GM21447 (cell line): ENCODE measurements at regions not wholly inside any gene's neighbourhood (a gene's known extent, or its start where the extent isn't known, plus 50 kb on each side); places are given as distances from the start of the nearest gene placed in this dataset.
"Not testable (repeated sequence)": the region's sequence is repeated elsewhere in the genome, so short reads cannot be mapped to it uniquely, and the experiment has no call there.

Experiments used
- ATAC-seq: cut with Tn5 transposase; IDR thresholded peaks from one replicate; pipeline ENCODE4 v1.9.1; 2021; ENCODE audit not compliant: unreplicated experiment

DNA sequence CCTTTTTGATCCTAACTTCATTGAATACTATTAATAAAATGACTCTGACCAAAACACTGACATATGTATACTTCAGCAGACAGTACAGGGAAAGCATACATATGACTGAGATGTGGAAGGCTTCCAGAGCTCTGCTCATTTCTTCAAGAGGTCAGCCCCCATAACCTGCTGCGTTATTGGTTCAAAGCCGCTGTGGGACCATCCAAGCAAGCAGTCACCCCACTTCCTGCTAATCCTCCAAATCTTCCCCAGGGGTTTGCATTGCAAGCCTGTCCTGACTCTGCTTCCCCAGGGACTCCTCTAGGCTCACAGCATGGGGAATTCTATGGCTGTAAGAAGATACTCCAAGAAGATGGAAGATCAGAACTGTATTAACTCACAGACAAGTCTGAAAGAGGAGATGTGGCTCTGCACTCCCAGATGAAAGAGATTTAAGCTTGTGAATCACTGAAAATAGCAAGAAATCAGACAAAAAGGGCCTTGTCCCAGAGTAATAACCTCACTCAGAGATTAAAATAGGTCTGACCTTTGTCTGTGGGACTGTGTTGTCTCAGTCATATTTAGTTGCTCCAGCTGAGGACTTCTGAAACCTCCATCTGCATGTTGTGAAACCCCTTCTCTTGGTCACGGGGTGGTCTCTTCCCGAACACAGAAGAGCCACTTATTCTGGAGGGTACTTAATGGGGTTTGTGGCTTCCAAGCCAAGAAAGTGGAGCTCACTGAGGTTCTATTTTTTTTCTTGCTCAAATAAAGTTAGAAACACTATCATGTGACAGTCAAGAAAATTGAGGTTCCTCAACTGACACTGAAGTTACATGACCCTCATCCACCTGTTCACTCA lies 101.5 kb upstream of the MARCKS start:
- ATAC-seq: peak; percentile 86

DNA sequence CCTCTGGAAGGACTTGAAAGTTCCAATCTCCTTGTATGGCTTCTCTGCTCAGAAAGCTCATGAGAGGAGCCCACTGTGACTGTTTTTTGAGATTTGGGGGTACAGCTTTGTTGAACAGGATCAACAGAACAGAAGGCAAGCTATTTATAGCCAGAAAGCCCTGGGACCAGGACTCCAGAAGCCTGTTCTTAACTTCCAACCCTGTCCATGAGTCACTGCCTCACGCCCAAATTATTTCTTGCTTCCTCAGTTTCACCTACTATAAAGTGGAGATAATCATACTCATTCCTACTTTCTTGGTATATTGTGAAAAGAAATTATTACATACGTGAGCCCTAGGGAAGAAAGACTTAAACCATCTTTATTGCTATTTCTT lies 100.9 kb upstream of the MARCKS start:
- no peak for ATAC-seq

DNA sequence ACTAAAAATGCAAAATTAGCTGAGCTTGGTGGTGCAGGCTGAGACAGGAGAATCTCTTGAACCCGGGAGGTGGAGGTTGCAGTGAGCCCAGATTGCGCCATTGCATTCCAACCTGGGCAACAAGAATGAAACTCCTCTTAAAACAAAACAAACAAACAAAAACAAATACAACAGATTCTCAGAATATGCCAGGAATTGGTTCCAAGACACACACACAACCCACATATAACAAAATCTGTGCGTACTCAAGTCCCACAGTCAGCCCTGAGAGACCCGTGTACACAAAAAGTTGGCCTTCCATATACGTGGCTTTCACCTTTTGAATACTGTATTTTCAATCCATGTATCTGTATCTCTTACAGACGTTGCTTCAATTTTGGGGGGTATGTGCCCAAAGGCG lies 98.9 kb upstream of the MARCKS start:
- no peak for ATAC-seq

DNA sequence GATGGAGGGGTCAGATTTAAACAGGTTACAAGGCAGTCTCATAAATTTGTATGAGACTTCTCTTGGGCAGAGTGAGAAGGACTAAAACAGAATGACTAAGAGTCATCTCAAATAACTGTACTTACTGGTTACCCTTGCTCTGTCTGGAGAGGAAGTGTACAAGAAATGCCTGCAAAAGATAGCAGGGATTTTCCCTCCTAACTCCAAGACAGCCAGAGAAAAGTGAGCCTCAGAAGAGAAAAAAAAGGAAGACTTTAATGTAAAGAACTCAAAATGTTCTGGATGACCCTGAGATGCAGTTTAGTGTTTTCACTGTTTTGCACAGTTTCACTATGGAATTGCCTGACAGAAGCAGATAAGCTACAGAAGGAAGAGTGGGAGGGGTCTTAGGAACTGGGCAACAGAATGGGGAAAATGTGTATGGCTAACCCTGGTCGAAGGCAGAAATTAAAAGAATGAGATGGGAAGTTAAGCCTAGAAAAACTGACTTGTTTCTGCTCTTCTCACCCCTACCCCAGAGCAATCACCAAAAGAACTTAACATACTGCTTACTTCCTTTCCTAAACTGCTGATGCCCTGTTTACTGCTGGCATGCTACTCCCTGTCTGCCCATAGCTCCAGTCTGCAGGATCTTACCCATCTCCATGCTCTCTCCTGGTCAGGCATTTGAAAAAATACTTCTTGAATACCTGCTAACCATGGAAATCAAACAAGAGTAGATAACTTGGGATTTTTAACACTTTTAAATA lies 98.1 kb upstream of the MARCKS start:
- peak; percentile 18 for ATAC-seq

DNA sequence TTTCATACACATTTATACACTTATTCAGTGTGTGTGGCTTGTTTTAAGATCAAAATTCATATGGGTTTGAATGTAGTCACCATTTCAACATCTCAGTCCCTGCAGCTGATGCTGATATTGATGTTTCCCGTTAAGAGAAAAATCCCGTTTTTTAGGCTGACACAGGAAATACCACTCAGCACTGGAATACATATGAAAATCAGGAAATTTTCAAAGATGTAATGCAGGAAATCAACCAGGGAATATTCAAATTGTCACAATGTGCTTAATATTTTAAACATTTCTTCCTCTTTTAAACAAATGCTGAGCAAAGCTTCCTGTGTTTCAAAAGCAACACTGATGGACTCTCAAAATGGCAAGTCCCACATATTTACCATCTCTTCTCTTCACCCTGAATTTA lies 94.5 kb upstream of the MARCKS start:
- no peak for ATAC-seq

DNA sequence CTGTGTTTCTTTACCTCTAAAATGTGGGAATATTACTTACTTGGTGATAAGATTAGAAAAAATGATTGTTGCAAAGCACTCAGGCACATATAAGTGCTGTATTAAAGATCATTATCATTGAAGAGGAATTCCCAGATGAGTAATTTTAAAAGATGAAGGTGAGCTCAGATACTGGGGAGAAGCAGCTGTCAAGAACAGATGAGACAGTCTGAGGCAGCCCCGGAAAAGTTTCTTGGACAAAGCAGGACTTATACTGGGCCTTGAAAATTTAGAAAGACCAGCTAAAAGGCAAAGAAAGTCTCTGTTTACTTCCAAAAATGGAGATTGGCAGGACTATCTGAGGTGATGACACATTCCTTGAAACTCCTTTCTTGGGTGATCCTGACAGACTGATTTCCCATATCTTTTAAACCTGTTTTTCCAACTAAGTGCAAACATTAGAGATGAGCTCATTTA lies 93.8 kb upstream of the MARCKS start:
- ATAC-seq: peak; percentile 15

DNA sequence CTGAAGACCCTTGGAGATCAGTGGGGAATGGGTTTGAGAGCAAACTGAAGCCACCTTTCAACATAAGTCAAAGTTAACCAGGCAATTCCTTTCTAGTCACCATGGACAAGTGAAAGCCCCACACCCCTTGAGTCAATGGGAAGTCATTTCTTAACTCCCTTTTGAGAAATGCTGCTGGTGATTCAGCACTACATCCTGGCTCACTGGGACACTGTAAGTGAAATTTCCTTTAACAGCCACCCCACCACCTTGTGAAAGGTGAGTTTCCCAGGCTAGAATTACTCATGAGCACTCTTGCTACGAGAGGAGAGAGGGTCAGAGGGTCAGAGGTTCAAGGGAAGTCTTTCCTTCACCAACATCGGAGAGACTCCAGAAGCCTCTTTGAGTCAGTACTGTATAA lies 93.3 kb upstream of the MARCKS start:
- peak; percentile 79 for ATAC-seq

DNA sequence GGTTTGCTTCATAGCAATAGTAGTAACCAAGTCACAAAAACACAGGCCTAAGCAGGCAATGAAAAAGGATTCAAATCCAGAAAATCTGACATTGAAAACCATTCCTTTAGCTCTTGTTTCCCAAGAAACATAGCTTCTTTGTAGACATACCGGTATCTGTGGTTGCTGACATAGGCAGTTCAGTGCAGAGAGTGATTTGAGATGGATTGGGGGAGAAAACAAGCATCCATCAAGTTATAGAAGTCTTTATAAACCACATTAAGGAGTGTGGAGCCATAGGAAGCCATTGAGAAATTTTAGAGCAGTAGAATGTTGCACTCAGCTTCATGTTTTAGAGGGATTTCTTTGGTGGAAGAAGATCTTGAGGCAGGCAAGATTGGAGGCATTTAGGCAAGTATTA lies 91.2 kb upstream of the MARCKS start:
- no peak for ATAC-seq

DNA sequence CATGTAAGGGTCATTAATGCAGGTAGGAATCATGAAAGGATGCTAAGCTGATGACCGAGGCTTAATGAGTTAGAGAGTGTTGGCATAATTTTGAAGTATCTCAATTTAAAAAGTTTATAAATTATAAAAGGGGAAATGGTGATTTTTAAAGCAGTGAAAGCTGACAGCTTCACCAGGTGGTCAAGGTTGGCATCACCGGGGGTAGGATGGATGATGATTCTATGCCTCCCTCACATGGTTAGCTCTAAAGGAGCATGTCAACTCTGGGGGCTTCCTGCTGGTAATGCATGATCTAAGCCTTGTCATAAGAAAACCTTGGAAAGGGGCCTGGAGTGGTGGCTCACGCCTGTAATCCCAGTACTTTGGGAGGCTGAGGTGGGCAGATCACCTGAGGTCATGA lies 89.2 kb upstream of the MARCKS start:
- ATAC-seq: no peak

DNA sequence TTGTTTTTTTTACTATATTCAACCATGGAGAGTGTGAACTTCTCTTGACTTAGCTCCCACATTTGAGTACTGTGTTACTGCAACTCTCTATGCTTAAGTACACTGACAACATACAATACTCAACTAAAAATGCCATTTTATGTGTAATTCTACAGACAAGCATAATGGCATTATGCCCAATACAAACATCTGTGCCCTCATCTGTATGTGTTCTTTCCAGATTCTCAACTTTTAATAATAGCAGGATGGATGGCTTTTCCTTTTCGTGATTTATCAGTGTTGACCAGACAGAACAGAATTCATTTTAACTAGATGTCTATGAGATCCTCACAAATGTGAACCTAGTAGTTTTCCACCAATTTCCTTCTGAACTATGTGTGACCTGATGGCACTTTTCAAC lies 84.2 kb upstream of the MARCKS start:
- ATAC-seq: no peak

DNA sequence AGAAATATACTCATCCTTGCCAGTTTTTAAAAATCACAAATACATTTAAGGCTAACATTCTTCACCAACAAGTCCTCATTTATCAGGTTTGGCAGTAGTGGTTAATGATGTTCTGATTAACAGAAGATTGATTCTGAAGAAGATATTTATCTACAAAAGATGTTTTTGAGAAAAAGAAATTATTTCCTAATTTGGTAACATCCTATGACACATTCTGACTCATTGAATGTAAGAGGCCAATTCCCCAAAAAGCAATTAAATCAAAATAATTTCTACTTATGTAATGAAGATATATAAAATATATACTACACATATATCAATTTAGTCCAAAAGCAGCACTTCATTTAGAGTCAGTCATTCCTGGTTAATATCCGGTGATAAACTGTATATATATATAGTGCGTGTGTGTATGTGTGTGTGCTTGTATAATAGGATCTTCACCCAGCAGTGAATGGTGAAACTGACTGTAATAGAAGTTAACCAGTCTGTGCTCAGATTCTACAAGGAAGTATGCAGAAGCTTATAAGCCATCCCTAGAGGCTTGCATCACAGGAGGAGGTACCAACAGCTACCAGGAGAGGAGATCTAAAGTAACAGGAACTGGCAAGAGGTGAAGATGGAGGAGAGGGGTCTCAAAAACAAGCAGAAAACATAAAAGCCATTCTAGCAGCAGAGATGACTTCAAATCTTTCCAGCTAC lies 82.9 kb upstream of the MARCKS start:
- no peak for ATAC-seq

DNA sequence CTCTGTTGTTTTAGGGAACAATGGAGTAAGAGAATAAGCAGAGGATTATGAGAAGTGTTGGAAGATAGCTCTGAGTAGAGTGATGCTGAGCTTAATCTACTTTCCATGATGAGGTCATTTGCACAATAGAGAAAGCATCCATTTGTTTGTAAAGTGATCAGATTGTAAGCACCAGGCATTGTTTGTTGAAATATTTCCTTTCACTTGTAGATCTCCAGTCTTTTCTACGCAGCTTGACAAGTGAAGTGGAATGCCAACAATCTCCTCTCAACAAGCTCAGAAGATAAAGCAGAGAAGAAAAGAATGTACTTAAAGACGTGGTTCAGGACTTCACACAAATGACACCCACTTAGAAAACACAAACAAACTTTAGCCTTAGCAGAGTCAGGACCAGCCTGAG lies 80.1 kb upstream of the MARCKS start:
- no peak for ATAC-seq

DNA sequence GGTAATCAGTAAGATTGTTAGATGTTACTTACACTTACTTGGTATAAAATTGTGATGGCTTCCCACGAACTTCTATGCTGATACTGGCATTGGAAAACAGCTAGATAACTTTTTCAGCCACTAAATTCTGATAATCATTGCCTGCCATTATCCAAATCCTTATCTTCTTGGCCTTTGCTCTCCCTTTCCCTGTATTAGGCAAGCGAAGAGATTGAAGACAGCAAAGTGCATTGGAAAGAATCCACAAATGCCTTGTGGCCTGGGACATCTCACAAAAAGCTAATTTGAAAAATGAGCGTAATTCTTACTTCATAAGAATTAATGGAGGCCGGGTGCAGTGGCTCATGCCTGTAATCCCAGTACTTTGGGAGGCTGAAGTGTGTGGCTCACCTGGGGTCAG lies 79.5 kb upstream of the MARCKS start:
- no peak for ATAC-seq

DNA sequence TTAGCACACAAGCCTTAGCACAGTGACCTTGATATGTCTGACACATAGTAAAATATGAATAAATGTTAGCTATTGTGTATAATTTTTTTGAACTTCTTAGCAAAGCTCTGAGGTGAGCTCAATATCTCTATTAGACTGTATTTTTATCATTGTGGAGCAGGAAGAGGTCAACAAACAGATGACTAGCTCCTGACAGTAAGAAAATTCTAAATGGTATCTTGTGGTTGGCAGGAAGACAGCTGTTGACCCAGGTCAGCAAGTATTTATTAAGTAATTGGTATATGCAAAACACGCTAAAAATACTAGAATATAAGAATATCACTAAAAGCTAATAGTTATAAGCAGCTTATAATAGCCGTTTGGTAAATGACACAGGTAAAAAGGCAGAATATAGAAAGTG lies 77.5 kb upstream of the MARCKS start:
- no peak for ATAC-seq

DNA sequence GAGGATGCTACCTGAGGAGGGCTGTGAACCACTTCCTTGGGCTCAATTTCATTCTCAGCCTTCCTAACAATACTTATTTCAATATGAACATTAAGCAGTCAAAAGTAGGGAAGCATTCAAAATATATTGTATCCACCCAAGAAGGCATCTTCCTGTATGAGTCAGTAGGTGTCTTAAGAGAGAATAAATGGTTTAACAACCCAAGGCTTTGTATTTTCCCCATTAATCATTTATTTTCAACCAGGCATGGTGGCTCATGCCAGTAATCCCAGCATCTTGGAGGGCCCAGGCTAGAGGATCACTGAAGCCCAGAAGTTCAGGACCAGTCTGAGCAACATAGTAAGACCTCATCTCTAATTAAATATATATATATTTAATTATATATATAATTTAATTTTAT lies 74.5 kb upstream of the MARCKS start:
- no peak for ATAC-seq

DNA sequence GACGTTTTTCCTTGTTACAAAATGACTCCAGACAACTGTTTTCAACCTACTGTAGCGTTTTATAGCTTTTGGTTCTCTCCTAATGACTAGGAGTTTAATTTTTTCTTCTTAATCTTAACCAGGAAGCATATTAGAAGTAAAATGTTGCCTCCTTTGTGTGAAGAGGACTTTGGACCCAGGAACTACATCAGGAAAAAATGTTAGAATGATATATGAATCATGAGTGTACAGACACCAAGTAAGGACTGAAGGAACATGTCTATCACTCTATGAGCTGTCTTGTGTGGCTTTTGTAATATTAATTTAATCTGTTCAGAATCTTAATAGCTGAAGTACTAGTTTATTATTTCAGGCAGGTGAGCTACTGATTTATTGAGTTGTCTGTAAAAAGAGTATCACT lies 71.0 kb upstream of the MARCKS start:
- no peak for ATAC-seq

DNA sequence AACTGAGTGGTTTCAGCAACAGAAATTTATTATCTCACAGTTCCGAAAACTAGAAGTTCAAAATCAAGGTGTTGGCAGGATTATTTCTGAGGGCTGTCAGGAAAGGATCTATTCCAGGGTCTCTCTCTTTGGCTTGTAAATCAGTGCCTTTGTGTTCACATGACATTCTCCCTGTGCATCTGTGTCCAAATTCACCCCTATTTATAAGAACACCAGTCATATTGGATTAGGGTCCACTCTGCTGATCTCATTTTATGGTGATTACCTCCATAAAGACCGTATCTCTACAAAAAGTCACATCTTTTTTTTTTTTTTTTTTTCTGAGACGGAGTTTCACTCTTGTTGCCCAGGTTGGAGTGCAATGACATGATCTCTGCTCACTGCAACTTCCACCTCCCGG lies 68.6 kb upstream of the MARCKS start:
- ATAC-seq: no peak

DNA sequence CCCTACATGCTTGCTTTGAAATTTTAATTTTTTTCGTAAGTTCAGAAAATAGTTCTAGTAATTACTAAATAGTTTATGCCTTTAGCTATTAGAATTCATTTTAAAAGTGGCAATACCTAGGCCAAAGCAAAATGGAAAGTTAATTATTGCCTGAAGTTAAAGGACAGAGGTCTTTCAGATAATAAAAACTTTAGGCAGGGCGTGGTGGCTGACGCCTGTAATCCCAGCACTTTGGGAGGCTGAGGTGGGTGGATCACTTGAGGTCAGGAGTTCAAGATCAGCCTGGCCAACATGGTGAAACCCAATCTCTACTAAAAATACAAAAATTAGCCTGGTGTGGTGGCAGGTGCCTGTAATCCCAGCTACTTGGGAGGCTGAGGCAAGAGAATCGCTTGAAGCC lies 65.9 kb upstream of the MARCKS start:
- not testable (repeated sequence) for ATAC-seq

DNA sequence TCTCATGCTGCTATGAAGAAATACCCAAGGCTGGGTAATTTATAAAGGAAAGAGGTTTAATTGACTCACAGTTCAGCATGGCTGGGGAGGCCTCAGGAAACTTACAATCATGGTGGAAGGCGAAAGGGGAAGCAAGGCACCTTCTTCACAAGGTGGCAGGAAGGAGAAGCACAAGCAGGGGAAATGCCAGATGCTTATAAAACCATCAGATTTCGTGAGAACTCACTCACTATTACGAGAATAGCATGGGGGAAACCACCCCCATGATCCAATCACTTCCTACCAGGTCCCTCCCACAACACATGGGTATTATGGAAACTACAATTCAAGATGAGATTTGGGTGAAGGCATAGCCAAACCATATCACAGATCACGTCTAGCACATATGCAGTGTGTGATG lies 61.8 kb upstream of the MARCKS start:
- ATAC-seq: not testable (repeated sequence)

DNA sequence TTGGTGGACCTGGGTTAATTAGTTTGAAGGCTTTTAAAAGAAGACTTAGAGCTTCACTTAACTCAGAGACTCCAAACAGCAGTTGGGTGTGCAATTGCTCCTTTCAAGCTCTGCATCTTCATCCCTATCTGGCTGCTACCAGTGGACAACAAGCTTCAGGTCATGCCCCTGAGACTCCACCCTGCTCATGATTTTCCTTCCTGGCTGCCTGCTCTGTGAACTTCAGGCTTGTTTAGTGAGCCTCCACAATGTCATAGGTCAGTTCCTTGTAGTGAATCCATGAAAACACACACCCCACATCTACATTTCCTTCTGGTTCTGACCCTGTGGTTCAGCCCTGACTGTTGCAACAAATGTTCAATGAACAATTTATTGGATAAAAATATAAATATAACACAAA lies 61.1 kb upstream of the MARCKS start:
- no peak for ATAC-seq

DNA sequence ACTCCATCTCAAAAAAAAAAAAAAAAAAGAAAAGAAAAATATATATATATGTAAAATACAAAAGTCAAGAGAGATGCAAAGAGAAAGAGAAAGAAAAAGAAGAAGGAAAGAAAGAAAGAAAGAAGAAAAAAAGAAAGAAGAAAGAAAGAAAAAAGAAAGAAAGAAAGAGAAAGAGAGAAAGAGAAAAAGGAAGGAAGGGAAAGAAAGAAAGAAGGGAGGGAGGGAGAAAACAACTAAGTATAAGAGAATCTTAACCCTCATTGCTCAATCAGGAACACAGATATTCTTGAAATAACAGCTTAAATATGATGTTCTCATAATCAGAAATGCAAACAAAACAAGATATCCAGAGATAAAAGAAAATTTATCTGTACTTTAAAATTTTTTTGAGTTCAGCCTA lies 54.4 kb upstream of the MARCKS start:
- no peak for ATAC-seq
